ENCODE measurements at regions not wholly inside any gene's neighbourhood (a gene's known extent, or its start where the extent isn't known, plus 50 kb on each side); places are given as distances from the start of the nearest gene placed in this dataset.
"Not testable (repeated sequence)": the region's sequence is repeated elsewhere in the genome, so short reads cannot be mapped to it uniquely, and the experiment has no call there.

- ChIA-PET POLR2A (no interaction called here), CTCF (no interaction called here)
- Mint-ChIP-seq H3K36me3 (ENCODE audit: low read depth) (no peaks in the 10 kb centered on the region), H3K4me1 (ENCODE audit: low read depth) (no peaks in the 10 kb centered on the region), H3K27me3 (no peaks in the 10 kb centered on the region), H3K4me3 (no peak overlapping the region), H3K27ac (no peak overlapping the region), H3K9me3 (no peaks in the 10 kb centered on the region)
- TF ChIP-seq CTCF (IDR thresholded peaks at IDR 0.05) = no peak
- no peak for DNase-seq
- ATAC-seq = no peak
- intact Hi-C loops (cut with micrococcal nuclease) = no loop called here
These were observed 153.4 kb downstream of the JRKL start for GRCh38 chr11:96543177-96543576.

GRCh38 chr11:96545192-96545591, 155.4 kb downstream of the JRKL start:
- CTCF ChIA-PET = interaction anchor here (1.6 kb wide), 1 partner anchor 82 kb away, joined by 4 read pairs; no protein-coding TSS in a partner anchor
- ATAC-seq; H3K4me3 Mint-ChIP-seq; DNase-seq; H3K9me3 Mint-ChIP-seq; H3K4me1 Mint-ChIP-seq (ENCODE audit: low read depth); POLR2A ChIA-PET; H3K27ac Mint-ChIP-seq; intact Hi-C loops (cut with micrococcal nuclease); H3K27me3 Mint-ChIP-seq; H3K36me3 Mint-ChIP-seq (ENCODE audit: low read depth): not testable (repeated sequence)

GRCh38 chr11:96551136-96551535, 161.3 kb downstream of the JRKL start:
- H3K4me3 Mint-ChIP-seq = no peak overlapping the region
- intact Hi-C loops (cut with micrococcal nuclease) = no loop called here
- POLR2A ChIA-PET = no interaction called here

GRCh38 chr11:96554236-96554820, 164.5 kb downstream of the JRKL start:
- no peak for DNase-seq
- Mint-ChIP-seq H3K4me3 (no peak overlapping the region), H3K4me1 (ENCODE audit: low read depth) (no peaks in the 10 kb centered on the region), H3K36me3 (ENCODE audit: low read depth) (no peaks in the 10 kb centered on the region), H3K9me3 (peaks cover 2% of the 10 kb centered on the region), H3K27me3 (no peaks in the 10 kb centered on the region), H3K27ac (no peak overlapping the region)
- intact Hi-C loops (cut with micrococcal nuclease) = no loop called here
- ATAC-seq = peak; percentile 60
- CTCF ChIA-PET = interaction anchor here (1.3 kb wide), 1 partner anchor 19 kb away, joined by 4 read pairs; no protein-coding TSS in a partner anchor
- POLR2A ChIA-PET = no interaction called here
- TF ChIP-seq CTCF (IDR thresholded peaks at IDR 0.05) = no peak

More at GRCh38 chr11:96551136-96551535, 161.3 kb downstream of the JRKL start:
- no peak for DNase-seq
- no peaks in the 10 kb centered on the region for H3K36me3 Mint-ChIP-seq (ENCODE audit: low read depth)
- H3K27me3 Mint-ChIP-seq = no peaks in the 10 kb centered on the region
- no peaks in the 10 kb centered on the region for H3K9me3 Mint-ChIP-seq
- no peak overlapping the region for H3K27ac Mint-ChIP-seq
- TF ChIP-seq CTCF (IDR thresholded peaks at IDR 0.05) = no peak
- CTCF ChIA-PET = interaction anchor here (0.9 kb wide), 1 partner anchor 18 kb away, joined by 3 read pairs; no protein-coding TSS in a partner anchor
- no peaks in the 10 kb centered on the region for H3K4me1 Mint-ChIP-seq (ENCODE audit: low read depth)
- no peak for ATAC-seq

GRCh38 chr11:96555826-96556225, 166.0 kb downstream of the JRKL start:
- H3K9me3 Mint-ChIP-seq; H3K27ac Mint-ChIP-seq; intact Hi-C loops (cut with micrococcal nuclease); ATAC-seq; H3K36me3 Mint-ChIP-seq (ENCODE audit: low read depth); POLR2A ChIA-PET; H3K4me1 Mint-ChIP-seq (ENCODE audit: low read depth); CTCF ChIA-PET; H3K27me3 Mint-ChIP-seq; H3K4me3 Mint-ChIP-seq: not testable (repeated sequence)
- DNase-seq = peak; percentile 17

- DNase-seq; ATAC-seq; H3K4me3 Mint-ChIP-seq; intact Hi-C loops (cut with micrococcal nuclease); POLR2A ChIA-PET; CTCF ChIA-PET; H3K27me3 Mint-ChIP-seq; H3K27ac Mint-ChIP-seq; H3K36me3 Mint-ChIP-seq (ENCODE audit: low read depth); H3K9me3 Mint-ChIP-seq; H3K4me1 Mint-ChIP-seq (ENCODE audit: low read depth): not testable (repeated sequence)
These were observed 170.9 kb downstream of the JRKL start for GRCh38 chr11:96560727-96561126.
